ENCODE measurements at regions not wholly inside any gene's neighbourhood (a gene's known extent, or its start where the extent isn't known, plus 50 kb on each side); places are given as distances from the start of the nearest gene placed in this dataset.
"Not testable (repeated sequence)": the region's sequence is repeated elsewhere in the genome, so short reads cannot be mapped to it uniquely, and the experiment has no call there.

DNA sequence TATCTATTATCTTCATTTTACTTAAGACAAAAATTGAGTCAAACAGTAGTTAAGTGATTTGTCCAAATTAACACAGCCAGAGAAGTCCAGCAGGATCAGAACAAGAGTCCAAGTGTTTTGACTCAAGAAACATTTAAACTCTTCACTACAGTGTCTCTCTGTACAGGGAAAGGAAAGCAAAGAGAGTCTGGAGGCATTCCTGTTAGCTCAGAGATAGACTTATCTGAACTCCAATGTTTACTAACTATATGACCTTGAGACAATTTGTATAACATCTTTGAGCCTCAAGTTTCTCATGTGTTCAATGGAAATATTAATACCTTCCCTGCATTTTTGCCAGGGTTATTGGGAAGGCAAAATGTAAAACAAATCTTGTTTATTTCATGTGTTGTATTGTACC is 849.1 kb downstream of the DIPK2A start:
- no peak for DNase-seq (ENCODE audit: low read depth)

- DNase-seq (ENCODE audit: low read depth) = peak; percentile 23
Observed at GRCh38 chr3:144821583-144821982, 850.0 kb downstream of the DIPK2A start.

DNA sequence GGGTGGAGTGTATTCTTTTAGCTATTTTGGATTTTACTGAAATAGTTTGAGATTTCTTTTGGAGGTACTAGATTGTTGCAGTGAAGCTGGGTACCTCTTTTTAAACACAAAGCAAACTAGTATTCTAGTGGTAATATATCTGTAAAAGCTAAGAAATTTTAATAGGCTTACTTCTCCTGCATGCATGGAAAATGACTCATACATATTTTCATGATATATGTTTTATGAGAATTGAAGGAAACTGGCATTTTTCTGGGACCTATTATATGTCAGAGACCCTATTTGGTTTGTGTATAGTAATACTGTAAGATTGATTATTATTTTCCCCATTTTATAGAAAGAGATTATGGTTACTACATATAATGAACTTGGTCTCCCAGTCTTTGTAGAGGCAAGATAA is 851.0 kb downstream of the DIPK2A start:
- DNase-seq (ENCODE audit: low read depth) = no peak

- DNase-seq (ENCODE audit: low read depth) = no peak
Observed at GRCh38 chr3:144831955-144832716, 860.5 kb downstream of the DIPK2A start.

DNA sequence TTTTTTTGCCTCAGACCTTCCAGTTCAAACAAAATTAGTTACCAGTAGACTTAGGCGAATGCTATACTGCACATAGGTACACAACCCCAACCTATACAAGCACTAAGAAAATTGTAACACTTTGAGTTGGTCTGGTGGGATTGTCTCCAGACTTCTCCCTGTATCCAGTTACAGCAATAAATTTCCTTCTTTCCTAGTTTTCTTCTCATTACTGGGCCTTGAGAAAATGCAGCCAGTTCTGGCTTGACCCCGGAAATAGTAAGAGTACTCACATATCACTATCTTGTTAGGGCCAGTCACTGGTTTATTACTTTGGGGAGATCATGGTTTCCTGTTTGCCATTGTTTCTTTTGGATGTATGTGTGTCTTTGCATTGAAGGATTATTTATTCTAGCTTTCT is 868.4 kb downstream of the DIPK2A start:
- DNase-seq (ENCODE audit: low read depth) = no peak

DNA sequence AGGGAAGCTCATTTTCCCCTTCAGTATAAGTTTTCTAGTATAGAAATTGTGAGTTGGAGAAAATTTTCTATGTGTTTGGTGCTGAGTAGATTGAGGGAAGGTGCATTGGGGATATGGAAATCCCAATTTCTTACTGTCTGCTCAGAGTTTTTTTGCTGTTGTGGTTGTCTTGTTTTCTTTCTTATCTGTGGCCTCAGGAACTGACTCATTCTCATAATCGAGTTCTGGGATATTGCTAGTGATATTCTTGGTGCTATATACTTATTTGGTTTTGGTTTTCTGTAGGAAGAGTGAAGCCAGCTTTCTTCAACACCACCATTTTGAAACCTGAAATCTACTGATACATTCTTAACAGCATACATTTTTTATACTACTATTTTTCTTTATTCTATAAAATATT is 869.2 kb downstream of the DIPK2A start:
- peak; percentile 17 for DNase-seq (ENCODE audit: low read depth)

DNA sequence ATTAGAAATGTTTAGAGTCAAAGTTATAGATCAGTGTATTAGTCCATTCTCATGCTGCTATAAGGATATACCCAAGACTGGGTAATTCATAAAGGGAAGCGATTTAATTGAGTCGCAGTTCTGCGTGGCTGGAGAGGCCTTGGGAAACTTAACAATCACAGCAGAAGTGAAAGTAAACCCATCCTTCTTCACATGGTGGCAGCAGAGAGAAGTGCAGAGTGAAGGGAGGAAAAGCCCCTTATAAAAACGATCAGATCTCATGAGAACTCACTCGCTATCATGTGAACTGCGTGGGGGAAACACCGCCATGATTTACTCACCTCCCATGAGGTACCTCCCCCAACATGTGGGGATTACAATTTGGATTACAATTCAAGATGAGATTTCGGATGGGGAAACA is 871.5 kb downstream of the DIPK2A start:
- no peak for DNase-seq (ENCODE audit: low read depth)

- no peak for DNase-seq (ENCODE audit: low read depth)
Observed at GRCh38 chr3:144852999-144853398, 881.4 kb downstream of the DIPK2A start.

DNA sequence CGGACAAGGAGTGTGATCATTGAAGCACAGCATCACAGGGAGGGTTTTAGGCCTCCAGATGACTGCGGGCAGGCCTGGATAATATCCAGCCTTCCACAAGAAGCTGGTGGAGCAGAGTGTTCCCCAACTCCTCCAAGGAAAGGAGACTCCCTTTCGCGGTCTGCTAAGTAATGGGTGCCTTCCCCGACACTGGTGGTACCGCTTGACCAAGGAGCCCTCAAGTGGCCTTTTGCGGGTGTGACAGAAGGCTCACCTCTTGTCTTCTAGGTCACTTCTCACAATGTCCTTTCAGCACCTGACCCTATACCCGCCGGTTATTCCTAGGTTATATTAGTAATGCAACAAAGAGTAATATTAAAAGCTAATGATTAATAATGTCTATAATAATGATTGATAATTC is 882.4 kb downstream of the DIPK2A start:
- not testable (repeated sequence) for DNase-seq (ENCODE audit: low read depth)

- no peak for DNase-seq (ENCODE audit: low read depth)
Observed at GRCh38 chr3:144859161-144859560, 887.5 kb downstream of the DIPK2A start.

GRCh38 chr3:144864646-144865045 is 893.0 kb downstream of the DIPK2A start:
- no peak for DNase-seq (ENCODE audit: low read depth)

DNA sequence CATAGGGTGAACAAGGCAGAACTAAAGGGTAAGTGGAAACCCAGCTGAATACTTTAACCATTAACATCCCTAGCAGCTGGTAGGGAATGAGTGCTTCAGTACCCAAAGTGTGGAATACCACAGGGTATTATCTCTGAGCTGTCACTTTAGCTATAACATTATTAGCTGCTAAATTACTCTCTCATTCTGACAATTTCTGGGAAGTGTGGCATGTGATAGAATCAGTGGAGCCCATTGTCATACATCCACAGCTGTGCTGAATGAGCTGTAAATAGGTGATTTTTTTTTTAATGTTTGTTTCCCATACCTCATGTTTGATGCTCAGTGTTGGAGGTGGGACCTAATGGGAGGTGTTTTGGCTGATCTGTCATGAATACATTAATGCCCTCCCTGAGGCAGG is 894.3 kb downstream of the DIPK2A start:
- DNase-seq (ENCODE audit: low read depth) = no peak

DNA sequence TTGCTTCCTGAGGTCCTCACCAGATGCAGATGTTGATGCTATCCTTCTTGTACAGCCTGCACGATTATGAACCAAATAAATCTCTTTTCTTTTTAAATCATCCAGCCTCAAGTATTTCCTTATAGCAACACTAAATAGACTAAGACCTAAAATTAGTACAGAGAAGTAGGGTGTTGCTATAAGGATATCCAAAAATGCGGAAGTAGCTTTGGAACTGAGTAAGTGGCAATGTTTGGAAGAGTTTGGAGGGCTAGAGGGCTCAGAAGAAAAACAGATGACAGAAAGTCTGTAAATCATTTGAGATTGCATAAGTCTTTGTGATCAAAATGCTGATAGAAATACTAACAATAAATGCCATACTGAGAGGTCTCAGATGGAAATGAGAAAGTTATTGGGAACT is 894.9 kb downstream of the DIPK2A start:
- DNase-seq (ENCODE audit: low read depth) = no peak

DNA sequence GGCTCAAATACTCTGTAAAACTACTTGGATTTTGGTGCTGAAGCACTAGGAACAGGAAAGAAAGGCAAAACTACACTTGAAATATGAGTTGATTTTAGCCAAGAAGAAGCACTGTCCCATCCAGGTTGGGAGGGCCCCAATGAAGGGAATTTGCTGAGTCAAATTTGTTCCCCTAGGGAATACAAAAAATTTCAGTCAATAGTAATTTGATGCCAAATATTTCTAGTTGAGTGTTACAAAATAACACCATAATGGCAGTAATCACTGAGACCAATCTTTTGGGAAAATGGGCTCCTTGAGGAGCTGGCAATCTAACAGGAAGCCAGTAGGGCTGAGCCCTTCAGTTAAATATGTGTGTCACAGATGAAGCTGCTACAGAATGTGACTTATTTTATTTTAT is 896.9 kb downstream of the DIPK2A start:
- DNase-seq (ENCODE audit: low read depth) = no peak

GRCh38 chr3:144873066-144873465 is 901.4 kb downstream of the DIPK2A start:
- DNase-seq (ENCODE audit: low read depth) = no peak

GRCh38 chr3:144875211-144875610 is 903.6 kb downstream of the DIPK2A start:
- no peak for DNase-seq (ENCODE audit: low read depth)

DNA sequence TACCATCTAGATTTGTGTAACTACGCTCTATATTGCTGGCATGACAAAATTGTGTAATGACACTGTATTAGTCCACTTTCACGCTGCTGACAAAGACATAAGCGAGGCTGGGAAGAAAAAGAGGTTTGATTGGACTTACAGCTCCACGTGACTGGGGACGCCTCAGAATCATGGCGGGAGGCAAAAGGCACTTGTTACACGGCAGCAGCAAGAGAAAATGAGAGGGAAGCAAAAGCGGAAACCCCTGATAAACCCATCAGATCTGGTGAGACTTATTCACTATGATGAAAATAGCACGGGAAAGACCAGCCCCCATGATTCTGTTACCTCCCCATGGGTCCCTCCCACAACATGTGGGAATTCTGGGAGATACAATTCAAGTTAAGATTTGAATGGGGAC is 905.7 kb downstream of the DIPK2A start:
- no peak for DNase-seq (ENCODE audit: low read depth)

DNA sequence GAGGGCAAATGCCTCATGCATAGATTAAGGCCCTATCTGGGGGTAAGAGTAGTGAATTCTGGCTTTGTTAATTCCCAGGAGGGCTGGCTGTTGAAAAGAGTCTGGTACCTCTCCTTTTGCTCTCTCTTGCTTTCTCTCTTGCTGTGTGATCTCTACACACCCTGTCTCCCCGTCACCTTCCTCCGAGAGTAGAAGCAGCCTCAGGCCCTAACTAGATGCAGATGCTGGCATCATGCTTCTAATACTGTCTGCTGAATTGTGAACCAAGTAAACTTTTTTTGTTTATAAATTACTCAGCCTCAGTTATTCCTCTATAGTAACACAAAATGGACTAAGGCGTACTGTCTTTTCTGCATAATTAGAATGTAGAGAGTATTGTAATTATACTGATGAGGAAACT is 908.1 kb downstream of the DIPK2A start:
- no peak for DNase-seq (ENCODE audit: low read depth)

- DNase-seq (ENCODE audit: low read depth) = no peak
Observed at GRCh38 chr3:144893980-144894379, 922.4 kb downstream of the DIPK2A start.

DNA sequence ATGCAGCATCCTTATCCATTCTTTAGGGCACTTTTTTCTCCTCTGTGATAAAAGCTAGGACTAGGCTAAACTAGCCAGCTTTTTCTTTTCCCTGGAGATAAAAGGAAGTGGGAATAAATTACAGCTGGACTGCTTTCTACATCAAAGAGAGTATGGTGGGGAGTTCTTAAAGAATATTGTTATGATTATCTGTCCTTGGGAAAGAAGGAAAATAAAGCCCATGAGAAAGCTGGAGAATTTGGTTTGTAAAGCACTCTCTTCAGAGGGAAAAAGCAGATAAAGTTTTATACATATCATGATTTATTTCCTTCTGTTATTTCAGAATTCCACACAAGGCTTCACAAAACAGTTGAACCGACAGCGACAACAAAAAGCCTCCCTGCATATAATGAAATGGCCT is 923.0 kb downstream of the DIPK2A start:
- no peak for DNase-seq (ENCODE audit: low read depth)

DNA sequence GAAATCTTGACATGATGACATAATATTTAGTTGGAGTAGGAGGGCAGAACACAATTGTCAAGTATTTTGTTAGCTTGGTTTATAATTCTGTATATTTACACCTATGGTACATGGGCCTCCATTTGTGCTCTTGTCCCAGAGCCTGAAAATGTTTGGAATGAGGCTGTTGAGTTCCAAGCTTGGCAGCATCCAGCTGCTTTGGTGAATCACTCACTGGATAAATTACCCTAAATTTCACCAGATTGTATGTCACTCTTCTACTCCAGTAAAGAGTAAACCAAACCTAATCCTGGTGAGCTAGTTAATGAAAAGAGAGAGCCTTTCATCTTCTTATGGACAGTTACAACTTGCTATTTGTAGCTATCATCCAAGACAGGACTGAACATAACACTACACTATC is 928.7 kb downstream of the DIPK2A start:
- no peak for DNase-seq (ENCODE audit: low read depth)

GRCh38 chr3:144907581-144907980 is 936.0 kb downstream of the DIPK2A start:
- DNase-seq (ENCODE audit: low read depth) = peak; percentile 2

DNA sequence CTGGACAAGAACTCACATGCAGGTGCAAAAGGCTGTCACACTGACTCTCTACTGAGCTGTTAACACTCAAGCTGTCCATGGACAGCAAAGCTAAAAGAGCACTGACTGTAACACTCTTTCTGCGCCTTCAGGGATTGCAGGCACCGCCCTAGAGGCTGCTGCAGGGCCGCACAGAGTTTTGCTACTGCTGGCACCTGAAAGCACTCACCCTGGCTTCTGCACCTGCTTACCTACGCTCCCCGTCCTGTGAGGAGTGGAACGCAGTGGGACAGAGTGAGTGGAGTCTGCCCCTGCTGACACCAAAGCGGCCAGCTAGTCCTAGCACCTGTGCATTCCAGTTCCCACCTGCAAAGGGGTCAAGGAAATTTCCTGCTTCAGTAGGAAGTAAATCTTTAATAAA is 941.3 kb downstream of the DIPK2A start:
- no peak for DNase-seq (ENCODE audit: low read depth)

- DNase-seq (ENCODE audit: low read depth) = no peak
Observed at GRCh38 chr3:144915202-144915601, 943.6 kb downstream of the DIPK2A start.

Measured in non-pigmented ciliary epithelial cell (primary cell).